ENCODE measurements at regions not wholly inside any gene's neighbourhood (a gene's known extent, or its start where the extent isn't known, plus 50 kb on each side); places are given as distances from the start of the nearest gene placed in this dataset.

DNA sequence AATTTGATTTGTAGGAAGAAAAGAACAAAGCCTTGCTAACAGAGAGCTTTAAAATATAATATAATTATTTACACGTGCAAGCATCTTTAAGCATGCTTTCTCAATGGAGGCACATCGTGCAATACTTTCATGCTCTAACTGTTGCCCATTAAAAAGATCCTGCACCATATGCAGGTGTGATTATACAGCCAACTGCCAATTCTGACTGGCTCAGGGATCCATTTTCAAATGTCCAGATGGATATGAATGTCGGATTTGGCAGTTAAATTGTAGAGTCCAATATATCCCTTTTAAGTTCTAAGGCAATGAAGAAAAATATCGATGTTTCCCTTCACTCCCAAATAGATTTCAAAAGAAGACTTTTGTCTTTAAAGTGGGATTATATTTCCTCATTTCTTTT is 416.4 kb upstream of the CD180 start:
- TF ChIP-seq, protein P1, sequence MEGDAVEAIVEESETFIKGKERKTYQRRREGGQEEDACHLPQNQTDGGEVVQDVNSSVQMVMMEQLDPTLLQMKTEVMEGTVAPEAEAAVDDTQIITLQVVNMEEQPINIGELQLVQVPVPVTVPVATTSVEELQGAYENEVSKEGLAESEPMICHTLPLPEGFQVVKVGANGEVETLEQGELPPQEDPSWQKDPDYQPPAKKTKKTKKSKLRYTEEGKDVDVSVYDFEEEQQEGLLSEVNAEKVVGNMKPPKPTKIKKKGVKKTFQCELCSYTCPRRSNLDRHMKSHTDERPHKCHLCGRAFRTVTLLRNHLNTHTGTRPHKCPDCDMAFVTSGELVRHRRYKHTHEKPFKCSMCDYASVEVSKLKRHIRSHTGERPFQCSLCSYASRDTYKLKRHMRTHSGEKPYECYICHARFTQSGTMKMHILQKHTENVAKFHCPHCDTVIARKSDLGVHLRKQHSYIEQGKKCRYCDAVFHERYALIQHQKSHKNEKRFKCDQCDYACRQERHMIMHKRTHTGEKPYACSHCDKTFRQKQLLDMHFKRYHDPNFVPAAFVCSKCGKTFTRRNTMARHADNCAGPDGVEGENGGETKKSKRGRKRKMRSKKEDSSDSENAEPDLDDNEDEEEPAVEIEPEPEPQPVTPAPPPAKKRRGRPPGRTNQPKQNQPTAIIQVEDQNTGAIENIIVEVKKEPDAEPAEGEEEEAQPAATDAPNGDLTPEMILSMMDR (IDR thresholded peaks at IDR 0.05), result no peak
- TF ChIP-seq POLR2A (IDR thresholded peaks at IDR 0.05), result no peak

Data from uterus (tissue), 2 donors.